Upper lobe of left lung (tissue), 4 donors: ENCODE measurements at regions not wholly inside any gene's neighbourhood (a gene's known extent, or its start where the extent isn't known, plus 50 kb on each side); places are given as distances from the start of the nearest gene placed in this dataset.

Experiments
- CTCF ChIP-seq, 6 experiments: fragments of 450-650 bp in 4 of 6; fragments of 200-600 bp in 2 of 6; sonication (generic) in 2 of 6; IDR thresholded peaks; one replicate each; pipeline ENCODE4 v1.5.1; 2016 to 2019; ENCODE audit warnings: antibody characterized with exemption in 6 of 6
- POLR2A ChIP-seq, 4 donors: fragments of 450-650 bp; IDR thresholded peaks; one replicate each; pipeline ENCODE4 v1.5.1; 2016 to 2017; ENCODE audit warnings: antibody characterized with exemption in 4 of 4, mild to moderate bottlenecking in 2 of 4
- POLR2AphosphoS5 ChIP-seq, 2 donors: sonication (generic); formaldehyde crosslinking; IDR thresholded peaks; one replicate each; pipeline ENCODE4 v1.5.1; 2017; ENCODE audit warnings: antibody characterized with exemption in 2 of 2

- TF ChIP-seq POLR2AphosphoS5 (IDR thresholded peaks at IDR 0.05) (no peak), POLR2A (IDR thresholded peaks at IDR 0.05) (no peak), CTCF (IDR thresholded peaks at IDR 0.05) (no peak)
These were observed 1214.3 kb upstream of the TMEM132C start for GRCh38 chr12:127052511-127053232.
